AML-193 (cell line): ENCODE measurements at regions not wholly inside any gene's neighbourhood (a gene's known extent, or its start where the extent isn't known, plus 50 kb on each side); places are given as distances from the start of the nearest gene placed in this dataset.

ENCODE experiments used
- DNase-seq, 2 experiments: peaks; one replicate each; lab custom pipeline; 2025; lab: John Stamatoyannopoulos, UW

DNA sequence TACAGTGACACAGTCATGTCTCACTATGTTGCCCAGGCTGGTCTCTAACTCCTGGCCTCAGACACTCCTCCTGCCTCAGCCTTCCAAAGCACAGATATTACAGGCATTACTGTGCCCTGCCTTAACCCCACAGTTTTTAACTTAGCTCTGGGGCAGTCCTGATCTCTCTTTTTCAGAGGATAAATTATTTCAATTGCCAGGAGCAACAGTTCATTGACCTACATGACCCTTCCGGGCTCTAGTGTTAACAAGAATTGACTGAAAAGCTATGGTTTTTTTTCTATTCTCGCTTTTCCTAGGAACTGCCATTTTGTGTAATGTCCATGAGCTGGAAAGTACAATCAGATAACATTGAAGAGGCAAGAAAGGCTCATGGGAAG, 92.8 kb downstream of the HNRNPLL start:
- no peak for DNase-seq

- DNase-seq: no peak
Measured at GRCh38 chr2:38509314-38509946, 93.3 kb downstream of the HNRNPLL start.

GRCh38 chr2:38508311-38509039, 94.3 kb downstream of the HNRNPLL start:
- DNase-seq: peak; percentile 78 to 82

- DNase-seq: no peak
Measured at GRCh38 chr2:38507712-38508111, 95.0 kb downstream of the HNRNPLL start.

DNA sequence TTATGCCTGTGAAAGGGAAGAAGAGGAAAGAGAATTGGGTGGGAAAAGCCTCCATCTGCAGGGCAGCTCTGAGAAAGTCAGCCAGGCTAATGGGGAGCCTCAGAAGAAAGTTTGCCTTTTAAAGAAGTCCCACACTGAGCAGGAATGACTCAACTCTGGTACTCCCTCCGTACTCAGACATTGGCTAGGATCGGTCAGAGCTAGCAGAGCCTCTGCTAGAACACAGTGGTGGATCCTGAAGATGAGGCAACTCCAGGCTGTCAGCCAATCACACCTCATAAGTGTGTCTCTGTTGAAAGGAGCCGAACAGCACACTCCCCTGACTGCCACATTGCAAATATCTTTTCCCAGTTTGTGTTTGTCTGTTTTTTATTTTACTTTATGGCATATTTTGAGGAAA, 96.9 kb downstream of the HNRNPLL start:
- no peak for DNase-seq

DNA sequence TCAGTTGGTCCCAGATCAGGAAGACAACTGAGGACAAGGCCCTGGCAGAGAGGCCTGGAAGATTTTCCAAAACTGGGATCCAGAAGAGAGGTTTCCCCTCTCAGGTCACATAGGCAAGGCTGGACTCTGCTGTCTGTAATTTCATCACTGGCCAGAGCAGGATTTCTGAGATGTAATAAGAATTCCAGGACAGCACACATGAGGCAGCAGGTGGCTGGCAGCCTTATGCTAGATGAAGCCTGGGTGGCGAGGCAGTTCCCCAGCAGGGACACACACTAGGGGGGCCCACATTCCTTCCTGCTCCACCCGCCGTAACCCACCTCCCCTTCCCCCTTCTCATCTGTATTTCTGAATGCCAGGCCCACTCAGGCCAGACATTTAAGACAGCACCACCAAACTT, 98.6 kb downstream of the HNRNPLL start:
- DNase-seq: no peak

DNA sequence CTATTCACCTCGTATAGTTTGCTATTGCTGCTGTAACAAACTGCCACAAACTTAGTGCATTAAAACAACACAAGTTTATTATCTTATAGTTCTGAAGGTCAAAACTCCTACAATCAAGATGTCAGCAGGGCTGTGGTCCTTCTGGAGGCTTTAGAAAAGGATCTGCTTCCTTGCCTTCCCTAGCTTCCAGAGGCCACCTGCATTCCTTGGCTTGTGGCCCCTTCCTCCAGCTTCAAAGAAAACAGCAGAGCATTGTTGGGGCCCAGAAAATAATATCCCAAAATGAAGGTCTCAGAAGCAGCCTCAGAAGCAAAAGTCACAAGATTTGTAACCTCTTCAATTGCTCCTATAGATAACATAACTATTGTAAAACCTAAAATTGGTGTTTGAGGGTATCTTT, 100.6 kb downstream of the HNRNPLL start:
- no peak for DNase-seq

GRCh38 chr2:38500283-38500634, 102.5 kb downstream of the HNRNPLL start:
- no peak for DNase-seq

- DNase-seq: no peak
Measured at GRCh38 chr2:38499548-38500282, 103.0 kb downstream of the HNRNPLL start.

DNA sequence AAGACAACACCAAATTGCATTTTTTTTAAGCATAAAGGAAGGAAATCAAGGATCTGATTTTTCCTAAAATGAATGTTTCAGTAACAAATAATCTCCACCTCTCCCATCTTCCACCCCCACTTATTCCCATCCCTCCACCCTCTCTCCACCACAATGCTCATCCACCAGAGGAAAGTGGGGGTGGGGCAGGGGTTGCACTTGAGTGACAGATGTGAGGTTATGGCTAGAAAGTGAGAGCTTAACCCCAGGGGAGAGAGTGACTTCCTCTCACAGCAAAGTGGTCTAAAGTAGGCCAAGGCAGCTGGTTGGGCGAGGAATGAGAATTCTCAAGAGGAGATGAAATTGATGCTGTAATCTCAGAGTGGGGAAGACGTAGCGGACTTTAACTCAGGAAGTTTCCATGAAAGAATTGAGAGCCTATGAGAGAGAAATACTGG, 104.7 kb downstream of the HNRNPLL start:
- DNase-seq: no peak

DNA sequence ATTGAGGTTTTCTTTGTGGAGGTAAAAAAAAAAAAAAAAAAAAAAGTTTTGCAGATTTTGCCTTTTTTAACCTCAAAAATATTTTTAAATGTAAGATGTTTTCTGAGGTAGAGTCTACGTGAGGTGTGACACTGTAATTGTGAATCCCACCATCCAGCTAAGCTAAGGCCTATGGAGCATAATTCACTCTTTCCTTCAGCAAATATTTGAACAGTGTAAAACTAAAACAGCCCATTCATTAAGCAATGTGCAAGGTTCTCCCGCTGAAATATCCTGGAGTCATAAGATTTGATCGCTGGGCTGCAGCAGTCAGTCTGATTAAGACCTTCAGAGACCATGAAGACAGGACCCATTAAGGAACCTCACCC, 105.1 kb downstream of the HNRNPLL start:
- no peak for DNase-seq

DNA sequence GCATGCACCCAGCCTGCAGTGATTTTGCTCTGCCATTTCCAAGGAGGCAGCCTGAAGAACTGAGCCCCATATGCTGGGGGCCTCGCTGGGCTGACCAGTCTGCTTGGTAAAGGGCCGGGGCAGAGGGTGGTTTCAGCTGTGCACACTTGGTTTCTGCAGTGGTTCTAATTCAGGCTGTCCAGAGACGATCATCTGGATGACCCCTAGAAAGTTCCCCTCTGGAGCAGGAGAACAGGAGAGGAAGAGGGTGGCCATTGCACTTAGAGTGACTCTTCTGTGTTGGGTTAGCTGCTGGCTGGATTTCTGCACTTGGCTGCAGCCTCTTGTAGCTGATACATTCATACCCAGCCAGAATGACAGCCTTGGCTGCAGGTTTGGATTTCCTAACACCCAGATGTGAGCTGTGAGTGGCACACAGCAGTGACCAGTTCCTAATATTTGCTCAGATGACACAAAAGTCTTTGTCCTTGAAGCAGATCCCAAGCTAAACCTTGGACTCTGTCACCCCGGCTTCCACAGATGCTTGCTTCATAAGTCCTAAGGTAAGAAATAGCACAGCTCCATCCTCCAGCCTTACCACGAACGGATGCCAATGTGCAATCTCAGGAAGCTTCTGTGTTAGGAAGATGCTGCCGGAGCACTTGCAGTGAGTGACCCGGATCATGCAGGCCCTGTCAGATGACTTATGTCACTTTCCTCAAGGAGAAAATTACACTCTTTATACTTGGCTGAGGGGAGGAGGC, 105.6 kb downstream of the HNRNPLL start:
- DNase-seq: no peak

- no peak for DNase-seq
Measured at GRCh38 chr2:38495880-38496279, 106.8 kb downstream of the HNRNPLL start.

DNA sequence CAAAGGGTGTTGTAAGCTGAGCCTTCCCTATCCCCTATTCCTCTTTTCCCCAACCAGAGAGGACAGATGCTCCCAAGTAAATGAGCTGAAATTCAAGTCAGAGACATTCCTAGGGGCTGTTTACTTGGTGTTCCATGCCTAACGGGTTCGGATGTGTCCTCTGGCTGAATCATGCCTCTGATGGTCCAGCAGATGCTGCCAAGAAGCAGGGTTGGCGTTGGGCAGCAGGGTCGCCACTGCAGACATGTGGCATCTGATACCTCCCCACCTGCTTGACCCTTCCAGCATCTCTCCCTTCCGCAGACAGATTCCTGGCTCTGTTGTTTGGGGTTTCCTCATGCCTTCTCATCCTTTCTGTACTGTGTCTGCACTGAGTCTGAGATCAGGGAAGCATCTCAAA, 108.3 kb downstream of the HNRNPLL start:
- no peak for DNase-seq

DNA sequence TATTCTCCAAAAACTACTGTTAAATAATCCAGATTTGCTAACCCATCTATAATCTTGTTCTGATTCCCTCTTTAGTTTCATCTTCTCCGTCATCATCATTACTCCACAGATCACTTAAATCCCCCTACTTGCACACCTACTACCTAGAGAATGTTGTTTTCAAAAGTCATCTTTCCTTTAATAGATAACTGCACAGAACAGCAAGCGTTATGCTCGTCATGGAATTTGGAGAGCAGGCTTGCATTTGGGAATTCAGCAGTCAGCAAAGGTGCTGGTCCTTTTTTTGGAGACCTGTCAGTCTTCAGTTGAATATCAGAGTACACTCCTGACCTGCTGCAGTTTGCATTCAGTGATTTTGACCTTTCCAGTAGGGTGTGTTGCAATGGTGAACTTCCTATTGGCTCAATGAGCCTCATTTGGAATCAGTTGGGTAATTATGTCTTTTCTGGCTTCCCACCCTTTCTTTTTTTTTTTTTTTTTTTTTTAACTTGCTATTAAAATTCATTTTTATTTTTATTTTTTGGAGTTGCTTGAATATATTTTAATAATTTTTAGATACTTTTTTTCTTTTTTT, 110.6 kb downstream of the HNRNPLL start:
- DNase-seq: no peak

DNA sequence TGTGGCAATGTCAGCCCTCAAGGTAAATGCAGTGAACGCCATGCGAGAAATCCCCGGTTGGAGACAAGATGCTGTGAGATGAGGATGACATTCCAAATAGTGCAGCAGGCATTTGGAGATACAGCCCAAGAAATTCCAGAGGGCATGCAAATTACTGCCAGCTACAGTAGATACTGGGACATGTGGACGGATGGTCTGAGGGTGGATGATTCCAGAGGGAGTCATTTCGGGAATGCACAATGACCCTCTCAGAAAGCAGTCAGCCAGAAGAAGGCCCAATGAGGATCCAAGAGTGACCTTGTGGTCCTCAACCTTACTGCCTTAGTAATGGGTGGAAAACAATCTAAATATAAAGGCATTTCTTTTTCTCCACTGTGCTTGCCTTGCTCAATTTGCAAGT, 111.3 kb downstream of the HNRNPLL start:
- DNase-seq: no peak

GRCh38 chr2:38489846-38490245, 112.8 kb upstream of the ATL2 start:
- no peak for DNase-seq

DNA sequence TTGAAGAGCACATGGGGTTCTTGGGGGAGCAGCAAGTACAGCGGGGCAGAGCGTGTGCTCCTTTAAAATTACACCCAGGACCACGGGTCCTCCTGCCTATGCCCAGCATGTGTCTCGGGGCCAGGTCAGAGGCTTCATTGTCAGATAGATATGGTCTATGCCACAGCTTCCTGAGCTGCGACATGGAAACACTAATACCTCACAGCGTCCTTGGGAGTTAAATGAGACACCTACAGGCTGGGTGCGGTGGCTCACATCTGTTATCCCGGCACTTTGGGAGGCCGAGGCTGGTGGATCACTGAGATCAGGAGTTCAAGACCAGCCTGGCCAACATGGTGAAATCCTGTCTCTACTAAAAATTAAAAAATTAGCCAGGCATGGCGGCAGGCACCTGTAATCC, 110.8 kb upstream of the ATL2 start:
- no peak for DNase-seq

DNA sequence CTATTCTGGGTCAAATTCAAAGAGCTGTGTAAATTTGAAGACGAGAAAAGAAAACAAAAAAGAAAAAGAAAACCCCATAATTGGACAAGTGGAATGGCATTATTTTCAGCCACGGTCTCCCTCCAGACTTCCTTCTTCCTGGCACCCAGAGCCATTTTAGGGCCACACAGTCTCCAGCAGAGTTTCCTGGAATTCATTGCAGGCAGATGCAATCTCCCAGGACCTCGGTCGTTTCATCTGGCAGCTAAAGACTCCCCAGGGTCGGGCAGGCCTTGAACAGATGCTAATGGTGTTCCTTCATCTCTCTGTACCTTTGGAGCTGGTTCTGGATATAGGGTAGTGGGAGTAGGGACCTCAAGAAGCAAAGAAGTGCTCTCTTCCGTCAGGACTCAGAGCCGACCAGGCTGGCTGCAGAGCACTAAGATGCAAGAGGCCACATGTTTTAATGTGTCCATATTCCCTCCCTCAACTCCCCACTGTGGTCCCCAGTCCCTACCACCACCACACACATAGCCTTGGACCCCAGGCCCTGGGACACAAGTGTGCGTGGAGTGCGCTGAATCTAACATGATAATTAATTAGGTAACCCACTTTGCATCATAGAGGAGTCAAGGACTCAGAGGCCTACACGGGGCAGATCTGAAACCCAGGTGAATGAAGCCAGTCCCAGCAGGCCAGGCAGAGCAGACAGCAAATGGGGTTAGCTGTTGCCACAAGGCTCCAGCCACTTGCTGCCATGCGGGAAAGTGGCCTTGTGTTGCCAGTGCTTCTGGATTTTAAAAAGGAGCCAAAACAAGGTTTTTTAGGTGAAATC, 109.3 kb upstream of the ATL2 start:
- DNase-seq: no peak

DNA sequence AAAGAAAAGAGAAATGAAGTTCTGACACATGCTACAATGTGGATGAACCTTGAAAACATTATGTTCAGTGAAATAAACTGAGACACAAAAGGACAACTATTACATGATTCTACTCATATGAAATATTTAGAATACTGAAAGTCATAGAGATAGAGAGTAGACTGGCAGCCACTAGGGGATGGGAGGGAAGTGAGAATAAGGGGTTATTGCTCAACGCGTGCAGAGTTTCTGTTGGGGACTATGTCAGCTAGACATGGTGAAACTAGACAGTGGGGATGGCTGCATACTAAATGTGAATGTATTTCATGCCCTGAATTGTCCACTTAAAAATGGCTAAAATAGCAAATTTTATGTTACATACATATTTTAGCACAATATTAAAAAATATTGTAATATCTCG, 108.7 kb upstream of the ATL2 start:
- DNase-seq: peak; percentile 30 to 36

DNA sequence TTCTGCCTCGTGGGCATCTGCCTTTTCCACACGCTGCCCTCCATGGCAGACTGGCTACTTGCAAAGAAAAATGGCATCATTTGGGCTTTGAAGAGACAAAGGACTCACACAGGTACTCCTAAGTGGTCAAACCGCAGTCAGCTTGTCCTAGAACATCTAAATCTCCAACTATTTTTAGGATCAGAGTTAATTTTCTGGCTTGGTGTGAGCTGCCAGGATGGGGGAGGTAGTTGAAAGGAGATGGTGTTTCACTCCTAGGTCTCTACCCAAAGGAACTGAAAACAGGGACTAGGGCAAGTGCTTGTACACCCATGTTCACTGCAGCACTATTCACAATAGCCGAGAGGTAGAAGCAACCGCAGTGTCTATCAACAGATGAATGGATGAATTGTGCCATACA, 107.9 kb upstream of the ATL2 start:
- DNase-seq: no peak
